HG03354 (cell line): ENCODE measurements at regions not wholly inside any gene's neighbourhood (a gene's known extent, or its start where the extent isn't known, plus 50 kb on each side); places are given as distances from the start of the nearest gene placed in this dataset.
"Not testable (repeated sequence)": the region's sequence is repeated elsewhere in the genome, so short reads cannot be mapped to it uniquely, and the experiment has no call there.

Experiments used
- ATAC-seq: cut with Tn5 transposase; IDR thresholded peaks from one replicate; pipeline ENCODE4 v1.9.1; 2021; ENCODE audit warnings: mild to moderate bottlenecking; ENCODE audit not compliant: unreplicated experiment, poor library complexity, severe bottlenecking

- peak; percentile 72 for ATAC-seq
These were observed 386.6 kb downstream of the SH2D4B start for GRCh38 chr10:80924063-80924952.

- no peak for ATAC-seq
These were observed 389.8 kb downstream of the SH2D4B start for GRCh38 chr10:80927419-80928078.

GRCh38 chr10:80938903-80939302, 401.2 kb downstream of the SH2D4B start:
- no peak for ATAC-seq

GRCh38 chr10:80945264-80945880, 407.7 kb downstream of the SH2D4B start:
- peak; percentile 52 for ATAC-seq

- ATAC-seq = no peak
These were observed 408.4 kb downstream of the SH2D4B start for GRCh38 chr10:80946073-80946472.

GRCh38 chr10:80946957-80947726, 409.4 kb downstream of the SH2D4B start:
- no peak for ATAC-seq

- ATAC-seq = no peak
These were observed 412.1 kb downstream of the SH2D4B start for GRCh38 chr10:80949785-80950184.

GRCh38 chr10:80952436-80952835, 414.7 kb downstream of the SH2D4B start:
- ATAC-seq = no peak

GRCh38 chr10:80957161-80957560, 419.5 kb downstream of the SH2D4B start:
- ATAC-seq = no peak

GRCh38 chr10:80964179-80964578, 426.5 kb downstream of the SH2D4B start:
- ATAC-seq = no peak

- peak; percentile 83 for ATAC-seq
These were observed 427.4 kb downstream of the SH2D4B start for GRCh38 chr10:80964955-80965614.

GRCh38 chr10:80966326-80966986, 428.8 kb downstream of the SH2D4B start:
- ATAC-seq = no peak

- not testable (repeated sequence) for ATAC-seq
These were observed 429.7 kb downstream of the SH2D4B start for GRCh38 chr10:80967357-80967756.

GRCh38 chr10:80968903-80969302, 431.2 kb downstream of the SH2D4B start:
- no peak for ATAC-seq

GRCh38 chr10:80971461-80971860, 433.8 kb downstream of the SH2D4B start:
- ATAC-seq = no peak

GRCh38 chr10:80976658-80977057, 439.0 kb downstream of the SH2D4B start:
- ATAC-seq = no peak

GRCh38 chr10:80985102-80985501, 447.4 kb downstream of the SH2D4B start:
- no peak for ATAC-seq

- ATAC-seq = peak; percentile 49
These were observed 448.9 kb downstream of the SH2D4B start for GRCh38 chr10:80986596-80986995.

GRCh38 chr10:80988755-80989154, 451.1 kb downstream of the SH2D4B start:
- peak; percentile 79 for ATAC-seq
